Endothelial cell of umbilical vein (primary cell): ENCODE measurements at regions not wholly inside any gene's neighbourhood (a gene's known extent, or its start where the extent isn't known, plus 50 kb on each side); places are given as distances from the start of the nearest gene placed in this dataset.

Source experiments
- BruUV-seq: library from RNA; stranded (reverse); fragments of 400-500 nt; replicated peaks from 2 replicates; lab custom pipeline; 2021; lab: Mats Ljungman, UMichigan
- CTCF ChIA-PET: fragments of 300-600, 350-600 bp; sonication (Branson Sonifier 250); formaldehyde crosslinking; loops from one replicate; lab custom pipeline; 2021; ENCODE audit warnings: antibody characterized with exemption, inconsistent platforms; lab: Charles Lee
- POLR2A ChIA-PET: fragments of 300-600, 350-600 bp; sonication (Branson Sonifier 250); formaldehyde crosslinking; loops from one replicate; lab custom pipeline; 2021; ENCODE audit warnings: antibody characterized with exemption, inconsistent platforms; lab: Charles Lee
- DNase-seq: peaks from one replicate; pipeline ENCODE4 v3.0.0-alpha.2; 2011; ENCODE audit warnings: low read depth, low spot score
- FAIRE-seq: peaks from 2 replicates; lab custom pipeline; 2011; peaks lifted over from hg19 to GRCh38; lab: Jason Lieb, UNC
- H2AFZ ChIP-seq: 2 replicates; pipeline ENCODE4 v1.6.0; 2012; ENCODE audit warnings: low read depth, low read length, control low read depth, inconsistent platforms
- H3K27ac ChIP-seq: 2 replicates; pipeline ENCODE4 v1.5.1; 2011; ENCODE audit warnings: low read depth, mild to moderate bottlenecking, control low read depth, low read length, moderate library complexity; ENCODE audit not compliant: insufficient read depth
- H3K27me3 ChIP-seq, 2 experiments: 2 replicates each; pipeline versions ENCODE4 v1.6.0 to v1.6.1; 2011; ENCODE audit warnings: low read length in 2 of 2, mixed read lengths in 1 of 2; ENCODE audit not compliant: control insufficient read depth in 2 of 2, insufficient read depth in 2 of 2
- H3K36me3 ChIP-seq, 2 experiments: 2 replicates in 1 of 2; 3 replicates in 1 of 2; pipeline ENCODE4 v1.5.1; 2011; ENCODE audit warnings: low read length in 2 of 2, mild to moderate bottlenecking in 1 of 2, moderate library complexity in 1 of 2; ENCODE audit not compliant: control insufficient read depth in 2 of 2, insufficient read depth in 2 of 2; ENCODE audit errors: extremely low read depth in 1 of 2
- H3K4me1 ChIP-seq: 3 replicates; pipeline ENCODE4 v1.5.1; 2011; ENCODE audit warnings: mild to moderate bottlenecking, low read length; ENCODE audit not compliant: control insufficient read depth, insufficient read depth; ENCODE audit errors: extremely low read depth
- H3K4me2 ChIP-seq: 2 replicates; pipeline ENCODE4 v1.6.1; 2011; ENCODE audit warnings: low read length, control low read depth, mixed read lengths; ENCODE audit not compliant: insufficient read depth
- H3K4me3 ChIP-seq, 3 experiments: fragments of 200-600 bp in 1 of 3; sonication (generic), shearing (Covaris generic) in 1 of 3; replicated peaks in 1 of 3; 2 replicates each; pipeline ENCODE4 v1.5.1; 2011 to 2016; ENCODE audit warnings: control low read depth in 3 of 3, low read length in 3 of 3, mild to moderate bottlenecking in 2 of 3, inconsistent platforms in 1 of 3, low read depth in 1 of 3, moderate library complexity in 1 of 3; ENCODE audit not compliant: insufficient read depth in 1 of 3
- H3K79me2 ChIP-seq: 2 replicates; pipeline ENCODE4 v1.6.0; 2012; ENCODE audit warnings: low read length, inconsistent platforms; ENCODE audit not compliant: control insufficient read depth, insufficient read depth
- H3K9ac ChIP-seq: replicated peaks from 2 replicates; pipeline ENCODE3; 2011; ENCODE audit warnings: low read length, control low read depth; ENCODE audit not compliant: insufficient read depth; ENCODE audit errors: extremely low read depth
- H3K9me1 ChIP-seq: replicated peaks from 3 replicates; pipeline ENCODE4 v1.6.0; 2011; ENCODE audit warnings: mild to moderate bottlenecking, low read length; ENCODE audit not compliant: control insufficient read depth, insufficient read depth; ENCODE audit errors: extremely low read depth
- H3K9me3 ChIP-seq: replicated peaks from 2 replicates; pipeline ENCODE4 v1.5.1; 2012; ENCODE audit warnings: low read length, inconsistent platforms; ENCODE audit not compliant: control insufficient read depth, insufficient read depth
- H4K20me1 ChIP-seq: replicated peaks from 2 replicates; pipeline ENCODE3; 2011; ENCODE audit warnings: mild to moderate bottlenecking, low read length; ENCODE audit not compliant: control insufficient read depth, insufficient read depth; ENCODE audit errors: extremely low read depth
- EZH2 ChIP-seq: IDR thresholded peaks from 2 replicates; pipeline ENCODE4 v1.6.1; 2012; ENCODE audit warnings: borderline replicate concordance, low read depth, mild to moderate bottlenecking, moderate library complexity, low read length, inconsistent platforms; ENCODE audit not compliant: severe bottlenecking
- FOS ChIP-seq: IDR thresholded peaks from 2 replicates; pipeline ENCODE4 v1.6.1; 2011; ENCODE audit warnings: mild to moderate bottlenecking, low read length, moderate library complexity, borderline replicate concordance; ENCODE audit not compliant: insufficient read depth
- GATA2 ChIP-seq: IDR thresholded peaks from 2 replicates; pipeline ENCODE4 v1.7.0; 2011; ENCODE audit warnings: low read depth, mild to moderate bottlenecking, moderate library complexity, mixed read lengths, low read length; ENCODE audit not compliant: insufficient read length, insufficient read depth
- JUN ChIP-seq: IDR thresholded peaks from 2 replicates; pipeline ENCODE4 v1.6.1; 2011; ENCODE audit warnings: borderline replicate concordance, low read depth; ENCODE audit not compliant: insufficient read length, insufficient read depth
- MYC ChIP-seq: IDR thresholded peaks from one replicate; pipeline ENCODE4 v1.6.1; 2011; ENCODE audit warnings: mild to moderate bottlenecking, low read depth, low read length
- POLR2A ChIP-seq: IDR thresholded peaks from 2 replicates; pipeline ENCODE4 v1.6.1; 2012; ENCODE audit warnings: low read depth, mild to moderate bottlenecking, control low read depth, low read length
- POLR2AphosphoS5 ChIP-seq: IDR thresholded peaks from 2 replicates; pipeline ENCODE4 v1.6.1; 2012; ENCODE audit warnings: low read depth, mild to moderate bottlenecking, control low read depth, low read length, moderate library complexity; ENCODE audit not compliant: insufficient read depth
- dilution Hi-C: fragments of 300-500 bp; cut with MboI; formaldehyde crosslinking; loops from one replicate; pipeline ENCODE4 v1.15.0; 2019; ENCODE audit warnings: low sequenced_read_pairs; ENCODE audit not compliant: extremely low pct_ligation_motif_present
- intact Hi-C: fragments of 100-400 bp; cut with micrococcal nuclease; formaldehyde crosslinking; loops from one replicate; pipeline ENCODE4 v1.10.0; 2022
- TF ChIP-seq, protein P1 (sequence below), 2 donors: IDR thresholded peaks; 1 replicate in 1 of 2; 2 replicates in 1 of 2; pipeline ENCODE4 v1.5.1; 2011; ENCODE audit warnings: low read length in 2 of 2, mild to moderate bottlenecking in 2 of 2, moderate library complexity in 2 of 2, control low read depth in 1 of 2, inconsistent platforms in 1 of 2, low read depth in 1 of 2; ENCODE audit not compliant: insufficient read depth in 1 of 2; ENCODE audit errors: extremely low read depth in 1 of 2
- TF ChIP-seq, protein P2 (sequence below): IDR thresholded peaks from 2 replicates; pipeline ENCODE4 v1.6.1; 2011; ENCODE audit not compliant: insufficient read depth, insufficient read length

DNA sequence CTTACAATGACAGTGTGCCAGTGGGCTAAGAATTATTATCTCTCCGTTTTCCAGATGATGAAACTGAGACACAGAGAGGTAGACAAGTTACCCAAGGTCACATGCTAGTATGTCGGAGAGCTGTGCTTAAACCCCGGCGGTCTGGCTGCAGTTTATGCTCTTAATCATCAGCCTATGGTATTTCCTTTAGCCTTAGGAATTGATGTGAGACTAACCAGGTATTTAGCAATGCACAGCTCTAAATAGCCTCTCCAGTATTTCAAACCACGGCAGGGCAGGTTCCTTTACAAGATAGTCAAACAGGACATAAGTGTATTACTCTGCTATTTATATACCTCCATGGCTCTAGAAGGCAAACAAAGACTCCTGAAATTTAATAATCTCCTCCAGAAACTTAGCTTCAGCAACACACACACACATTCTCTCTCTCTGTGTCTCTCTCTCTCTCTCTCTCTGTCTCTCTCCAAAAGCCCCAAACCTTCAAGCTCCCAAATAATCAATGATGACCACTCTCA lies 142.0 kb upstream of the ZNF217 start:
- peak; percentile 33 for DNase-seq
- FAIRE-seq: peak; percentile 72
- no peak overlapping the region for H2AFZ ChIP-seq
- no peaks in the 10 kb centered on the region for H3K9me1 ChIP-seq
- no peak overlapping the region for H3K27ac ChIP-seq
- dilution Hi-C loops (no loop called here), intact Hi-C loops (loop anchor here (5.0 kb wide), 3 partner anchors 57 to 143 kb away; partner anchors contain the start of gene ZNF217)
- peaks cover 11% of the 10 kb centered on the region for H3K4me1 ChIP-seq
- H3K36me3 ChIP-seq: no peaks in the 10 kb centered on the region
- H3K27me3 ChIP-seq: peaks cover 2 to 7% of the 10 kb centered on the region in 2 experiments
- ChIA-PET POLR2A (interaction anchor here (0.7 kb wide), 2 partner anchors 70 to 97 kb away, joined by 3 to 10 read pairs; no protein-coding TSS in a partner anchor), CTCF (interaction anchor here (0.8 to 1.6 kb wide), 5 partner anchors 15 to 141 kb away, joined by 3 to 4 read pairs (median 3); no protein-coding TSS in a partner anchor)
- H3K4me2 ChIP-seq: peak overlapping the region; percentile 19
- H4K20me1 ChIP-seq: no peaks in the 10 kb centered on the region
- H3K79me2 ChIP-seq: no peaks in the 10 kb centered on the region
- TF ChIP-seq POLR2A (no peak), JUN (no peak), POLR2AphosphoS5 (no peak), GATA2 (no peak), FOS (no peak), MYC (no peak), EZH2 (no peak)
- TF ChIP-seq, protein P1, sequence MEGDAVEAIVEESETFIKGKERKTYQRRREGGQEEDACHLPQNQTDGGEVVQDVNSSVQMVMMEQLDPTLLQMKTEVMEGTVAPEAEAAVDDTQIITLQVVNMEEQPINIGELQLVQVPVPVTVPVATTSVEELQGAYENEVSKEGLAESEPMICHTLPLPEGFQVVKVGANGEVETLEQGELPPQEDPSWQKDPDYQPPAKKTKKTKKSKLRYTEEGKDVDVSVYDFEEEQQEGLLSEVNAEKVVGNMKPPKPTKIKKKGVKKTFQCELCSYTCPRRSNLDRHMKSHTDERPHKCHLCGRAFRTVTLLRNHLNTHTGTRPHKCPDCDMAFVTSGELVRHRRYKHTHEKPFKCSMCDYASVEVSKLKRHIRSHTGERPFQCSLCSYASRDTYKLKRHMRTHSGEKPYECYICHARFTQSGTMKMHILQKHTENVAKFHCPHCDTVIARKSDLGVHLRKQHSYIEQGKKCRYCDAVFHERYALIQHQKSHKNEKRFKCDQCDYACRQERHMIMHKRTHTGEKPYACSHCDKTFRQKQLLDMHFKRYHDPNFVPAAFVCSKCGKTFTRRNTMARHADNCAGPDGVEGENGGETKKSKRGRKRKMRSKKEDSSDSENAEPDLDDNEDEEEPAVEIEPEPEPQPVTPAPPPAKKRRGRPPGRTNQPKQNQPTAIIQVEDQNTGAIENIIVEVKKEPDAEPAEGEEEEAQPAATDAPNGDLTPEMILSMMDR (IDR thresholded peaks at IDR 0.05; ENCODE audit: extremely low read depth in 1 of 2, insufficient read depth in 1 of 2, low read depth in 1 of 2, low read length in 2 of 2): no peak
- TF ChIP-seq, protein P2, sequence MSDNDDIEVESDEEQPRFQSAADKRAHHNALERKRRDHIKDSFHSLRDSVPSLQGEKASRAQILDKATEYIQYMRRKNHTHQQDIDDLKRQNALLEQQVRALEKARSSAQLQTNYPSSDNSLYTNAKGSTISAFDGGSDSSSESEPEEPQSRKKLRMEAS: no peak
- no peaks in the 10 kb centered on the region for H3K9me3 ChIP-seq
- no peak overlapping the region for H3K9ac ChIP-seq
- no peak overlapping the region for H3K4me3 ChIP-seq
- no TSS peak for BruUV-seq
